ENCODE measurements at regions not wholly inside any gene's neighbourhood (a gene's known extent, or its start where the extent isn't known, plus 50 kb on each side); places are given as distances from the start of the nearest gene placed in this dataset.

- no peak for TF ChIP-seq EZH2 (IDR thresholded peaks at IDR 0.05; ENCODE audit: insufficient read depth, poor library complexity, severe bottlenecking)
- TF ChIP-seq EZH2phosphoT487 (IDR thresholded peaks at IDR 0.05; ENCODE audit: insufficient read depth, low read depth) = no peak
Observed at GRCh38 chrX:27163236-27163635, 299.9 kb downstream of the PPP4R3C start.

Measured in GM23248 (cell line).